PC-3 (cell line): ENCODE measurements at regions not wholly inside any gene's neighbourhood (a gene's known extent, or its start where the extent isn't known, plus 50 kb on each side); places are given as distances from the start of the nearest gene placed in this dataset.

Experiments
- ATAC-seq: fragments of 200-7000 bp; cut with Tn5 transposase; 2 replicates; pipeline ENCODE4 v1.9.1; 2020; ENCODE audit warnings: mild to moderate bottlenecking, moderate library complexity
- BruUV-seq: library from RNA; stranded (reverse); fragments of 400-500 nt; replicated peaks from 2 replicates; lab custom pipeline; 2021; lab: Mats Ljungman, UMichigan
- CTCF ChIA-PET: fragments of 300-600 bp; sonication (Branson Sonifier 250); formaldehyde crosslinking; loops from one replicate; lab custom pipeline; 2022; ENCODE audit warnings: antibody characterized with exemption; lab: Charles Lee
- POLR2A ChIA-PET: fragments of 300-600 bp; sonication (Branson Sonifier 250); formaldehyde crosslinking; loops from one replicate; lab custom pipeline; 2022; ENCODE audit warnings: antibody characterized with exemption; ENCODE audit not compliant: unreplicated experiment; lab: Charles Lee
- DNase-seq: peaks from one replicate; pipeline ENCODE4 v3.0.0-alpha.2; 2015
- H2AFZ ChIP-seq: fragments of 300-600 bp; sonication (generic); 2 replicates; pipeline ENCODE4 v1.6.0; 2016; ENCODE audit warnings: antibody characterized with exemption, low read length
- H3F3A ChIP-seq: fragments of 300-600 bp; sonication (generic); one replicate; pipeline ENCODE4 v1.6.0; 2017; ENCODE audit warnings: antibody characterized with exemption, low read length, control low read depth, mild to moderate bottlenecking; ENCODE audit not compliant: unreplicated experiment
- H3K27ac ChIP-seq: fragments of 300-600 bp; sonication (generic); 2 replicates; pipeline ENCODE4 v1.5.1; 2016; ENCODE audit warnings: mild to moderate bottlenecking, low read length
- H3K27me3 ChIP-seq: fragments of 300-600 bp; sonication (generic); 2 replicates; pipeline ENCODE4 v1.6.1; 2016; ENCODE audit warnings: low read length, mixed read lengths
- H3K36me3 ChIP-seq: fragments of 300-600 bp; sonication (generic); 2 replicates; pipeline ENCODE4 v1.6.1; 2016; ENCODE audit warnings: low read depth, mixed run types, low read length, mixed read lengths
- H3K4me1 ChIP-seq: fragments of 300-600 bp; sonication (generic); 2 replicates; pipeline ENCODE4 v1.5.1; 2016; ENCODE audit warnings: low read length; ENCODE audit not compliant: insufficient read depth
- H3K4me2 ChIP-seq: fragments of 300-600 bp; sonication (generic); 2 replicates; pipeline ENCODE4 v1.6.0; 2016; ENCODE audit warnings: low read length
- H3K4me3 ChIP-seq: fragments of 300-600 bp; sonication (generic); 2 replicates; pipeline ENCODE4 v1.5.1; 2016; ENCODE audit warnings: mild to moderate bottlenecking, low read length, mixed read lengths
- H3K79me2 ChIP-seq: fragments of 300-600 bp; sonication (generic); 2 replicates; pipeline ENCODE4 v1.6.1; 2017; ENCODE audit warnings: low read length, mixed read lengths
- H3K9ac ChIP-seq: fragments of 300-600 bp; sonication (generic); 2 replicates; pipeline ENCODE4 v1.6.0; 2016; ENCODE audit warnings: mild to moderate bottlenecking, low read length
- H3K9me2 ChIP-seq: fragments of 300-600 bp; sonication (generic); replicated peaks from 2 replicates; pipeline ENCODE4 v1.6.1; 2016; ENCODE audit warnings: mixed run types, low read length, mixed read lengths
- H3K9me3 ChIP-seq: fragments of 300-600 bp; sonication (generic); 2 replicates; pipeline ENCODE4 v1.6.1; 2016; ENCODE audit warnings: low read length, mixed read lengths
- H4K20me1 ChIP-seq: fragments of 300-600 bp; sonication (generic); 2 replicates; pipeline ENCODE4 v1.6.1; 2016; ENCODE audit warnings: low read length, mixed read lengths
- CTCF ChIP-seq: fragments of 300-600 bp; sonication (generic); conservative IDR thresholded peaks from 2 replicates; pipeline ENCODE4 v1.5.1; 2017; ENCODE audit warnings: antibody characterized with exemption, low read depth, mild to moderate bottlenecking, low read length
- EZH2 ChIP-seq: fragments of 300-600 bp; sonication (generic); IDR thresholded peaks from one replicate; pipeline ENCODE4 v1.6.1; 2017; ENCODE audit warnings: antibody characterized with exemption, mild to moderate bottlenecking, low read length; ENCODE audit not compliant: unreplicated experiment
- EZH2phosphoT487 ChIP-seq: fragments of 300-600 bp; sonication (generic); IDR thresholded peaks from 2 replicates; pipeline ENCODE4 v1.6.1; 2018; ENCODE audit warnings: mild to moderate bottlenecking, antibody characterized with exemption, low read length, borderline replicate concordance
- intact Hi-C: fragments of 100-400 bp; cut with micrococcal nuclease; formaldehyde crosslinking; loops from 2 replicates; pipeline ENCODE4 v1.9.0; 2023

- Histone ChIP-seq H3K79me2 (no peaks in the 10 kb centered on the region), H3K4me3 (no peak overlapping the region), H3K4me1 (no peaks in the 10 kb centered on the region), H2AFZ (no peak overlapping the region), H3K9me3 (no peaks in the 10 kb centered on the region), H3F3A (no peaks in the 10 kb centered on the region), H3K36me3 (no peaks in the 10 kb centered on the region), H3K4me2 (no peak overlapping the region), H3K27ac (no peak overlapping the region), H4K20me1 (no peaks in the 10 kb centered on the region), H3K27me3 (no peaks in the 10 kb centered on the region), H3K9ac (no peak overlapping the region), H3K9me2 (no peaks in the 10 kb centered on the region)
- TF ChIP-seq EZH2phosphoT487 (no peak), EZH2 (no peak), CTCF (no peak)
- ChIA-PET POLR2A (no interaction called here), CTCF (no interaction called here)
- intact Hi-C loops: no loop called here
- BruUV-seq: no TSS peak
- no peak for DNase-seq
- ATAC-seq: no peak
These were observed 65.3 kb upstream of the VGLL2 start for GRCh38 chr6:117200067-117200466.

GRCh38 chr6:117204903-117205302, 60.5 kb upstream of the VGLL2 start:
- Histone ChIP-seq H4K20me1 (no peaks in the 10 kb centered on the region), H3K4me1 (no peaks in the 10 kb centered on the region), H3K9ac (no peak overlapping the region), H3K9me2 (no peaks in the 10 kb centered on the region), H3K9me3 (no peaks in the 10 kb centered on the region), H3F3A (no peaks in the 10 kb centered on the region), H2AFZ (no peak overlapping the region), H3K4me2 (no peak overlapping the region), H3K36me3 (no peaks in the 10 kb centered on the region), H3K4me3 (no peak overlapping the region), H3K27me3 (no peaks in the 10 kb centered on the region), H3K79me2 (no peaks in the 10 kb centered on the region), H3K27ac (no peak overlapping the region)
- intact Hi-C loops: no loop called here
- ChIA-PET POLR2A (no interaction called here), CTCF (no interaction called here)
- DNase-seq (no peak), ATAC-seq (no peak)
- no TSS peak for BruUV-seq
- TF ChIP-seq EZH2phosphoT487: no peak
- TF ChIP-seq EZH2: no peak
- TF ChIP-seq CTCF: no peak

- no TSS peak for BruUV-seq
- no peaks in the 10 kb centered on the region for H3K4me1 ChIP-seq
- POLR2A ChIA-PET: no interaction called here
- H3K4me3 ChIP-seq: no peak overlapping the region
- H3K79me2 ChIP-seq: no peaks in the 10 kb centered on the region
- H3K9me3 ChIP-seq: no peaks in the 10 kb centered on the region
- H2AFZ ChIP-seq: no peak overlapping the region
- H3K36me3 ChIP-seq: no peaks in the 10 kb centered on the region
- H3K27me3 ChIP-seq: no peaks in the 10 kb centered on the region
- DNase-seq (no peak), ATAC-seq (no peak)
- CTCF ChIA-PET: interaction anchor here (0.5 kb wide), 1 partner anchor 18 kb away, joined by 4 read pairs; no protein-coding TSS in a partner anchor
- no peak overlapping the region for H3K4me2 ChIP-seq
- no peaks in the 10 kb centered on the region for H3F3A ChIP-seq
- no peak overlapping the region for H3K27ac ChIP-seq
- intact Hi-C loops: no loop called here
- no peaks in the 10 kb centered on the region for H4K20me1 ChIP-seq
- TF ChIP-seq EZH2 (no peak), CTCF (no peak), EZH2phosphoT487 (no peak)
- no peaks in the 10 kb centered on the region for H3K9me2 ChIP-seq
- H3K9ac ChIP-seq: no peak overlapping the region
These were observed 59.5 kb upstream of the VGLL2 start for GRCh38 chr6:117205876-117206275.
